Upper lobe of left lung (tissue), 4 donors: ENCODE measurements at regions not wholly inside any gene's neighbourhood (a gene's known extent, or its start where the extent isn't known, plus 50 kb on each side); places are given as distances from the start of the nearest gene placed in this dataset.

Experiments used
- CTCF ChIP-seq, 6 experiments: fragments of 450-650 bp in 4 of 6; fragments of 200-600 bp in 2 of 6; sonication (generic) in 2 of 6; IDR thresholded peaks; one replicate each; pipeline ENCODE4 v1.5.1; 2016 to 2019; ENCODE audit warnings: antibody characterized with exemption in 6 of 6
- POLR2A ChIP-seq, 4 donors: fragments of 450-650 bp; IDR thresholded peaks; one replicate each; pipeline ENCODE4 v1.5.1; 2016 to 2017; ENCODE audit warnings: antibody characterized with exemption in 4 of 4, mild to moderate bottlenecking in 2 of 4

DNA sequence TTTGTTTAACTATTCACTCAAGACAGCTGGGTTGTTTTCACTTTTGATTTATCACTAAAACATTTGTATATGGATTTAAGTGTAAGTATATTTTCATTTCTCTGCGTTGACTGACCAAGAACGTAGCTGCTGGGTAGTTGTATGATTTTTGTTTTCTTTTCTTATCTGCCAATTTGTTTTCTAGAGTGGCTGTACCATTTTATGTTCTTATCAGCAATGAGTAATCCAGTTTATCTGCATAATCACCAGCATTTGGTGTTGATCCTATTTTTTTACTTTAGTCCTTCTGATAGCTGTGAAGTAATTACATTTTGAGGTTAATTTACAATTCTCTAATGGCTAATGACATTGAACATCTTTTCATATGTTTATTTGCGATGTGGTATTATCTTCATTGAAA lies 1178.4 kb upstream of the TMEFF2 start:
- no peak for TF ChIP-seq POLR2A (IDR thresholded peaks at IDR 0.05)
- TF ChIP-seq CTCF (IDR thresholded peaks at IDR 0.05), result no peak
